Upper lobe of left lung (tissue), 6 donors: ENCODE measurements at regions not wholly inside any gene's neighbourhood (a gene's known extent, or its start where the extent isn't known, plus 50 kb on each side); places are given as distances from the start of the nearest gene placed in this dataset.

ENCODE experiments used
- ATAC-seq, 2 donors: fragments of 200-7000 bp; cut with Tn5 transposase; one replicate each; pipeline ENCODE4 v1.9.1; 2022; ENCODE audit warnings: mild to moderate bottlenecking in 2 of 2, moderate library complexity in 2 of 2; ENCODE audit not compliant: low FRiP score in 2 of 2
- DNase-seq, 2 donors: peaks; one replicate each; pipeline ENCODE4 v3.0.0-alpha.2; 2019 to 2020
- H3K27ac ChIP-seq, 4 donors: fragments of 200-600 bp; sonication (generic); one replicate each; pipeline ENCODE4 v1.5.1; 2016 to 2019
- H3K27me3 ChIP-seq, 4 donors: fragments of 200-600 bp; sonication (generic); one replicate each; pipeline ENCODE4 v1.5.1; 2017 to 2019
- H3K36me3 ChIP-seq, 4 donors: fragments of 200-600 bp; sonication (generic); one replicate each; pipeline ENCODE4 v1.5.1; 2016 to 2019
- H3K4me1 ChIP-seq, 4 donors: fragments of 200-600 bp; sonication (generic); one replicate each; pipeline ENCODE4 v1.5.1; 2018 to 2019
- H3K4me3 ChIP-seq, 4 donors: fragments of 200-600 bp; sonication (generic); one replicate each; pipeline ENCODE4 v1.5.1; 2017 to 2019; ENCODE audit warnings: mild to moderate bottlenecking in 2 of 4, moderate library complexity in 1 of 4
- H3K9me3 ChIP-seq, 4 donors: fragments of 200-600 bp; sonication (generic); one replicate each; pipeline ENCODE4 v1.5.1; 2018 to 2019
- EP300 ChIP-seq, 4 donors: sonication (generic); formaldehyde crosslinking; IDR thresholded peaks; one replicate each; pipeline ENCODE4 v1.5.1; 2017; ENCODE audit warnings: antibody characterized with exemption in 4 of 4, control low read depth in 2 of 4
- POLR2A ChIP-seq, 4 donors: fragments of 450-650 bp; IDR thresholded peaks; one replicate each; pipeline ENCODE4 v1.5.1; 2016 to 2017; ENCODE audit warnings: antibody characterized with exemption in 4 of 4, mild to moderate bottlenecking in 2 of 4
- POLR2AphosphoS5 ChIP-seq, 2 donors: sonication (generic); formaldehyde crosslinking; IDR thresholded peaks; one replicate each; pipeline ENCODE4 v1.5.1; 2017; ENCODE audit warnings: antibody characterized with exemption in 2 of 2
- WGBS, 2 donors: methylation state at CpG; one replicate each; pipeline ENCODE4 v1.1.5; 2017 to 2018; 5-methylcytosine and 5-hydroxymethylcytosine counted together
- TF ChIP-seq, protein P1 (sequence below), 6 experiments: fragments of 450-650 bp in 4 of 6; fragments of 200-600 bp in 2 of 6; sonication (generic) in 2 of 6; IDR thresholded peaks; one replicate each; pipeline ENCODE4 v1.5.1; 2016 to 2019; ENCODE audit warnings: antibody characterized with exemption in 6 of 6
- donor health status: DM: no; HTN: no; CAD: no; lungs with moderate emphysema.
- donor health status: DM: no; HTN: yes; CAD: no; lungs with severe emphysema.

- H3K27me3 ChIP-seq, result peaks cover 0 to 5% (median 0%) of the 10 kb centered on the region in 4 donors
- no peak for ATAC-seq
- H3K27ac ChIP-seq, result no peak overlapping the region
- TF ChIP-seq, protein P1, sequence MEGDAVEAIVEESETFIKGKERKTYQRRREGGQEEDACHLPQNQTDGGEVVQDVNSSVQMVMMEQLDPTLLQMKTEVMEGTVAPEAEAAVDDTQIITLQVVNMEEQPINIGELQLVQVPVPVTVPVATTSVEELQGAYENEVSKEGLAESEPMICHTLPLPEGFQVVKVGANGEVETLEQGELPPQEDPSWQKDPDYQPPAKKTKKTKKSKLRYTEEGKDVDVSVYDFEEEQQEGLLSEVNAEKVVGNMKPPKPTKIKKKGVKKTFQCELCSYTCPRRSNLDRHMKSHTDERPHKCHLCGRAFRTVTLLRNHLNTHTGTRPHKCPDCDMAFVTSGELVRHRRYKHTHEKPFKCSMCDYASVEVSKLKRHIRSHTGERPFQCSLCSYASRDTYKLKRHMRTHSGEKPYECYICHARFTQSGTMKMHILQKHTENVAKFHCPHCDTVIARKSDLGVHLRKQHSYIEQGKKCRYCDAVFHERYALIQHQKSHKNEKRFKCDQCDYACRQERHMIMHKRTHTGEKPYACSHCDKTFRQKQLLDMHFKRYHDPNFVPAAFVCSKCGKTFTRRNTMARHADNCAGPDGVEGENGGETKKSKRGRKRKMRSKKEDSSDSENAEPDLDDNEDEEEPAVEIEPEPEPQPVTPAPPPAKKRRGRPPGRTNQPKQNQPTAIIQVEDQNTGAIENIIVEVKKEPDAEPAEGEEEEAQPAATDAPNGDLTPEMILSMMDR (IDR thresholded peaks at IDR 0.05), result no peak
- no peak for TF ChIP-seq EP300 (IDR thresholded peaks at IDR 0.05)
- no peak for TF ChIP-seq POLR2AphosphoS5 (IDR thresholded peaks at IDR 0.05)
- TF ChIP-seq POLR2A (IDR thresholded peaks at IDR 0.05), result no peak
- H3K4me1 ChIP-seq, result no peaks in the 10 kb centered on the region
- H3K36me3 ChIP-seq, result no peaks in the 10 kb centered on the region
- H3K4me3 ChIP-seq, result no peak overlapping the region
- WGBS, 2 donors, result 51 to 55% methylated on average over 6 of the region's 6 CpGs
- peaks cover 0 to 5% (median 0%) of the 10 kb centered on the region in 4 donors for H3K9me3 ChIP-seq
- no peak for DNase-seq
Measured at GRCh38 chr15:98582900-98583554, 65.3 kb upstream of the IGF1R start.

DNA sequence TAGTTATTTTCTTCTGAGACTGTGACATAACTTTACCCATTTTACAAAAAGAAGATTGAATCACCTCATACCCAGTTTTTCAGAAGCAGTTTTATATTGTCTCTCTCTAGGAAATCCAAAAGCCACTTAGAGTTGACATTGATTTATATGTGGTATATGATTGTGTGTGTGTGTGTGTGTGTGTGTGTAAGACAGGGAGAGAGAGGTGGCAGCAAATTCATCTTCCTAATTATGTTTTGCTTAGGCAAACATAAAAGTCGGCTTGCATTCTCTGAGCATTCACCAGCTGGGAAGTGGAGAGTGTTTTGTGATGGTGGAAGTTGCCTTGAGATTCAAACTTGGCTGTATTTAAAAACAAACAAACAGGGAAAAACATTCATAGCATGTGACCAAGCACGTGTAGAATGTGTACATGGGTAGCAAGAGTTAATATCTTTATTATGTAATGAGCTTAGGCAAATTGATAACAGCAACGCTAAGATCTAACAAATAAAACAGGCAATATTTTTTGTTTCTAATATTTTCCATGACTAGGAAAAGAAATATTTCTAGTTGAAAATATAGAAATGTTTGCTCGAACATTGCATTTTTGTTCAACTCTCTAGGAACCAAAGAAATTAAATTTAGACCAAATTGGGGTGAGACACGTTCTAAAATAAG is 64.4 kb upstream of the IGF1R start:
- Histone ChIP-seq H3K36me3 (no peaks in the 10 kb centered on the region), H3K4me1 (no peaks in the 10 kb centered on the region), H3K9me3 (peaks cover 0 to 1% (median 0%) of the 10 kb centered on the region in 4 donors), H3K27me3 (peaks cover 0 to 5% (median 0%) of the 10 kb centered on the region in 4 donors), H3K27ac (no peak overlapping the region), H3K4me3 (no peak overlapping the region)
- ATAC-seq, result no peak
- 41 to 43% methylated on average over 5 of the region's 5 CpGs for WGBS, 2 donors
- TF ChIP-seq EP300 (IDR thresholded peaks at IDR 0.05), result no peak
- no peak for TF ChIP-seq POLR2A (IDR thresholded peaks at IDR 0.05)
- TF ChIP-seq POLR2AphosphoS5 (IDR thresholded peaks at IDR 0.05), result no peak
- TF ChIP-seq, protein P1 (IDR thresholded peaks at IDR 0.05), result no peak
- no peak for DNase-seq

- peaks cover 0 to 3% (median 0%) of the 10 kb centered on the region in 4 donors for H3K27me3 ChIP-seq
- TF ChIP-seq POLR2A (IDR thresholded peaks at IDR 0.05), result no peak
- TF ChIP-seq POLR2AphosphoS5 (IDR thresholded peaks at IDR 0.05), result no peak
- no peak for TF ChIP-seq EP300 (IDR thresholded peaks at IDR 0.05)
- TF ChIP-seq, protein P1 (IDR thresholded peaks at IDR 0.05), result no peak
- H3K4me3 ChIP-seq, result no peak overlapping the region
- DNase-seq, result no peak
- no peak overlapping the region for H3K27ac ChIP-seq
- no peaks in the 10 kb centered on the region for H3K9me3 ChIP-seq
- no peak for ATAC-seq
- 64 to 75% methylated on average over 3 of the region's 3 CpGs for WGBS, 2 donors
- H3K4me1 ChIP-seq, result no peaks in the 10 kb centered on the region
- no peaks in the 10 kb centered on the region for H3K36me3 ChIP-seq
Measured at GRCh38 chr15:98586066-98586465, 62.3 kb upstream of the IGF1R start.

- Histone ChIP-seq H3K36me3 (no peaks in the 10 kb centered on the region), H3K27me3 (no peaks in the 10 kb centered on the region), H3K9me3 (no peaks in the 10 kb centered on the region), H3K4me3 (no peak overlapping the region), H3K27ac (no peak overlapping the region), H3K4me1 (no peaks in the 10 kb centered on the region)
- 83 to 91% methylated on average over 12 of the region's 12 CpGs for WGBS, 2 donors
- ATAC-seq, result no peak
- DNase-seq, result peak in 1 of 2 donors; percentile 58
- TF ChIP-seq EP300 (IDR thresholded peaks at IDR 0.05) (no peak), POLR2A (IDR thresholded peaks at IDR 0.05) (no peak), POLR2AphosphoS5 (IDR thresholded peaks at IDR 0.05) (no peak)
- TF ChIP-seq, protein P1 (IDR thresholded peaks at IDR 0.05), result no peak
Measured at GRCh38 chr15:98592136-98592535, 56.2 kb upstream of the IGF1R start.
